Activated T-helper 9 cell treated with anti-CD3 and anti-CD28 coated beads, Interleukin-2, amount 50 U/mL, for 16 hours (primary cell): ENCODE measurements at regions not wholly inside any gene's neighbourhood (a gene's known extent, or its start where the extent isn't known, plus 50 kb on each side); places are given as distances from the start of the nearest gene placed in this dataset.
"Not testable (repeated sequence)": the region's sequence is repeated elsewhere in the genome, so short reads cannot be mapped to it uniquely, and the experiment has no call there.

Experiments
- DNase-seq: peaks from one replicate; pipeline ENCODE4 v3.0.0-alpha.2; 2020; ENCODE audit warnings: low read depth

GRCh38 chr19:13652810-13653590, 111.3 kb upstream of the MRI1 start:
- no peak for DNase-seq

GRCh38 chr19:13646758-13647157, 117.6 kb upstream of the MRI1 start:
- DNase-seq = no peak

- no peak for DNase-seq
These were observed 119.7 kb upstream of the MRI1 start for GRCh38 chr19:13644645-13645044.

- no peak for DNase-seq
These were observed 123.7 kb upstream of the MRI1 start for GRCh38 chr19:13640611-13641010.

GRCh38 chr19:13639342-13639929, 124.9 kb upstream of the MRI1 start:
- DNase-seq = no peak

GRCh38 chr19:13637664-13638063, 126.7 kb upstream of the MRI1 start:
- DNase-seq = no peak

- DNase-seq = no peak
These were observed 128.4 kb upstream of the CACNA1A start for GRCh38 chr19:13634658-13635057.

- DNase-seq = no peak
These were observed 127.2 kb upstream of the CACNA1A start for GRCh38 chr19:13633522-13633922.

- DNase-seq = no peak
These were observed 126.8 kb upstream of the CACNA1A start for GRCh38 chr19:13633109-13633508.

GRCh38 chr19:13632164-13632563, 125.9 kb upstream of the CACNA1A start:
- not testable (repeated sequence) for DNase-seq

GRCh38 chr19:13629687-13630357, 123.5 kb upstream of the CACNA1A start:
- DNase-seq = no peak

GRCh38 chr19:13627531-13627930, 121.3 kb upstream of the CACNA1A start:
- no peak for DNase-seq

- no peak for DNase-seq
These were observed 117.7 kb upstream of the CACNA1A start for GRCh38 chr19:13623716-13624710.

GRCh38 chr19:13622766-13623715, 116.8 kb upstream of the CACNA1A start:
- no peak for DNase-seq

- peak; percentile 9 for DNase-seq
These were observed 115.1 kb upstream of the CACNA1A start for GRCh38 chr19:13621413-13621812.

- no peak for DNase-seq
These were observed 112.9 kb upstream of the CACNA1A start for GRCh38 chr19:13619203-13619632.

GRCh38 chr19:13615890-13616289, 109.6 kb upstream of the CACNA1A start:
- no peak for DNase-seq

GRCh38 chr19:13613447-13613846, 107.2 kb upstream of the CACNA1A start:
- no peak for DNase-seq

- no peak for DNase-seq
These were observed 105.3 kb upstream of the CACNA1A start for GRCh38 chr19:13611596-13611995.

GRCh38 chr19:13610039-13610691, 103.9 kb upstream of the CACNA1A start:
- no peak for DNase-seq
